ENCODE measurements at regions not wholly inside any gene's neighbourhood (a gene's known extent, or its start where the extent isn't known, plus 50 kb on each side); places are given as distances from the start of the nearest gene placed in this dataset.

GRCh38 chr1:4519954-4520353, 134.5 kb upstream of the AJAP1 start:
- no peak for ATAC-seq
- Histone ChIP-seq H3K27me3 (ENCODE audit: control insufficient read depth, insufficient read depth, low read length) (peaks cover 6% of the 10 kb centered on the region; the same call in 1 of the 2 replicates), H3K36me3 (ENCODE audit: control insufficient read depth, insufficient read depth, low read length) (no peaks in the 10 kb centered on the region), H3K27ac (ENCODE audit: low read length) (no peak overlapping the region), H3K4me1 (ENCODE audit: control insufficient read depth, insufficient read depth, low read length) (no peaks in the 10 kb centered on the region), H3K4me3 (ENCODE audit: low read depth in 2 of 2, low read length in 2 of 2) (no peak overlapping the region), H3K9me3 (ENCODE audit: control insufficient read depth, insufficient read depth, low read depth, low read length) (no peaks in the 10 kb centered on the region)
- CTCF ChIA-PET = no interaction called here
- intact Hi-C loops (cut with micrococcal nuclease; ENCODE audit: unreplicated experiment) = no loop called here
- BruUV-seq (replicated peaks) = no TSS peak
- no peak for DNase-seq (ENCODE audit: low read depth, low spot score)
- TF ChIP-seq CTCF (IDR thresholded peaks at IDR 0.05) (no peak), SIN3A (IDR thresholded peaks at IDR 0.05; ENCODE audit: borderline replicate concordance, insufficient read depth, low read depth, low read length) (no peak), REST (IDR thresholded peaks at IDR 0.05; ENCODE audit: insufficient read depth in 1 of 2, low read depth in 2 of 2, low read length in 1 of 2) (no peak), POLR2AphosphoS5 (IDR thresholded peaks at IDR 0.05; ENCODE audit: low read depth, low read length) (no peak), TCF7L2 (IDR thresholded peaks at IDR 0.05; ENCODE audit: low read depth, low read length) (no peak)
- in situ Hi-C loops (cut with HindIII; ENCODE audit: low pct_unique_long_range_greater_than_20kb, low sequenced_read_pairs) = no loop called here
- POLR2A ChIA-PET = no interaction called here

GRCh38 chr1:4523551-4523950, 130.9 kb upstream of the AJAP1 start:
- Histone ChIP-seq H3K36me3 (ENCODE audit: control insufficient read depth, insufficient read depth, low read length) (no peaks in the 10 kb centered on the region), H3K4me3 (ENCODE audit: low read depth in 2 of 2, low read length in 2 of 2) (no peak overlapping the region), H3K4me1 (ENCODE audit: control insufficient read depth, insufficient read depth, low read length) (no peaks in the 10 kb centered on the region), H3K27me3 (ENCODE audit: control insufficient read depth, insufficient read depth, low read length) (peaks cover 6% of the 10 kb centered on the region; the same call in 1 of the 2 replicates), H3K27ac (ENCODE audit: low read length) (no peak overlapping the region), H3K9me3 (ENCODE audit: control insufficient read depth, insufficient read depth, low read depth, low read length) (no peaks in the 10 kb centered on the region)
- DNase-seq (ENCODE audit: low read depth, low spot score) (no peak), ATAC-seq (no peak)
- intact Hi-C loops (cut with micrococcal nuclease; ENCODE audit: unreplicated experiment) (no loop called here), in situ Hi-C loops (cut with HindIII; ENCODE audit: low pct_unique_long_range_greater_than_20kb, low sequenced_read_pairs) (no loop called here)
- TF ChIP-seq POLR2AphosphoS5 (IDR thresholded peaks at IDR 0.05; ENCODE audit: low read depth, low read length) (no peak), SIN3A (IDR thresholded peaks at IDR 0.05; ENCODE audit: borderline replicate concordance, insufficient read depth, low read depth, low read length) (no peak), CTCF (IDR thresholded peaks at IDR 0.05) (no peak), REST (IDR thresholded peaks at IDR 0.05; ENCODE audit: insufficient read depth in 1 of 2, low read depth in 2 of 2, low read length in 1 of 2) (no peak), TCF7L2 (IDR thresholded peaks at IDR 0.05; ENCODE audit: low read depth, low read length) (no peak)
- POLR2A ChIA-PET = no interaction called here
- no TSS peak for BruUV-seq (replicated peaks)
- CTCF ChIA-PET = no interaction called here

Data from Panc1 (cell line).